Neural cell (in vitro differentiated cells): ENCODE measurements at regions not wholly inside any gene's neighbourhood (a gene's known extent, or its start where the extent isn't known, plus 50 kb on each side); places are given as distances from the start of the nearest gene placed in this dataset.

Experiments
- H2AFZ ChIP-seq: fragments of 200-600, 300-800 bp; sonication (generic), shearing (Covaris generic); 2 replicates; pipeline ENCODE4 v1.6.0; 2014; ENCODE audit warnings: low read depth, mild to moderate bottlenecking, antibody characterized with exemption, low read length, moderate library complexity
- H3F3A ChIP-seq: fragments of 200-600 bp; shearing (Covaris generic); 2 replicates; pipeline ENCODE4 v1.6.1; 2016; ENCODE audit warnings: mild to moderate bottlenecking, moderate library complexity, mixed read lengths, antibody characterized with exemption, low read length; ENCODE audit not compliant: insufficient read depth, poor library complexity, severe bottlenecking
- H3K27ac ChIP-seq: fragments of 200-600, 300-800 bp; sonication (generic), shearing (Covaris generic); 2 replicates; pipeline ENCODE4 v1.5.1; 2014; ENCODE audit warnings: mild to moderate bottlenecking, low read length, moderate library complexity
- H3K27me3 ChIP-seq: fragments of 300-800, 200-600 bp; sonication (generic), shearing (Covaris generic); 2 replicates; pipeline ENCODE4 v1.6.0; 2014; ENCODE audit warnings: mild to moderate bottlenecking, low read depth, low read length, moderate library complexity; ENCODE audit not compliant: insufficient read depth
- H3K36me3 ChIP-seq: fragments of 300-800, 200-600 bp; sonication (generic), shearing (Covaris generic); 2 replicates; pipeline ENCODE4 v1.5.1; 2014; ENCODE audit warnings: mild to moderate bottlenecking, antibody characterized with exemption, low read length, moderate library complexity; ENCODE audit not compliant: insufficient read depth
- H3K4me2 ChIP-seq: fragments of 300-800, 200-600 bp; sonication (generic), shearing (Covaris generic); 2 replicates; pipeline ENCODE4 v1.6.0; 2014; ENCODE audit warnings: mild to moderate bottlenecking, low read length
- H3K4me3 ChIP-seq: fragments of 300-800, 200-600 bp; sonication (generic), shearing (Covaris generic); 2 replicates; pipeline ENCODE4 v1.5.1; 2014; ENCODE audit warnings: mild to moderate bottlenecking, low read length, moderate library complexity
- H3K79me2 ChIP-seq: fragments of 200-600 bp; shearing (Covaris generic); replicated peaks from 2 replicates; pipeline ENCODE4 v1.6.0; 2014; ENCODE audit warnings: mild to moderate bottlenecking, low read length, moderate library complexity; ENCODE audit not compliant: insufficient read depth
- H3K9ac ChIP-seq: fragments of 300-800, 200-600 bp; sonication (generic), shearing (Covaris generic); 2 replicates; pipeline ENCODE4 v1.6.1; 2016; ENCODE audit warnings: mild to moderate bottlenecking, low read length, mixed read lengths
- H3K9me2 ChIP-seq: fragments of 200-600 bp; shearing (Covaris generic); 2 replicates; pipeline ENCODE4 v1.6.1; 2016; ENCODE audit warnings: mild to moderate bottlenecking, low read length, mixed read lengths; ENCODE audit not compliant: insufficient read depth
- H3K9me3 ChIP-seq: fragments of 200-600, 300-800 bp; sonication (generic), shearing (Covaris generic); 2 replicates; pipeline ENCODE4 v1.6.1; 2016; ENCODE audit warnings: mild to moderate bottlenecking, mixed run types, low read length, moderate library complexity, mixed read lengths
- H4K20me1 ChIP-seq: fragments of 200-600 bp; shearing (Covaris generic); 2 replicates; pipeline ENCODE4 v1.6.1; 2016; ENCODE audit warnings: mild to moderate bottlenecking, mixed run types; ENCODE audit not compliant: insufficient read depth
- EP300 ChIP-seq: fragments of 450-650 bp; conservative IDR thresholded peaks from 2 replicates; pipeline ENCODE4 v1.6.1; 2014; ENCODE audit warnings: antibody characterized with exemption, mild to moderate bottlenecking, moderate library complexity; ENCODE audit not compliant: poor library complexity, severe bottlenecking
- EZH2 ChIP-seq: fragments of 200-600, 300-800 bp; shearing (Covaris generic), sonication (generic); IDR thresholded peaks from 2 replicates; pipeline ENCODE4 v1.6.1; 2014; ENCODE audit warnings: antibody characterized with exemption, low read length, borderline replicate concordance, mild to moderate bottlenecking; ENCODE audit not compliant: insufficient read depth, poor library complexity, severe bottlenecking
- MXI1 ChIP-seq: fragments of 450-650 bp; conservative IDR thresholded peaks from 2 replicates; pipeline ENCODE4 v1.6.1; 2014; ENCODE audit warnings: antibody characterized with exemption, mild to moderate bottlenecking; ENCODE audit not compliant: poor library complexity, severe bottlenecking
- POLR2AphosphoS5 ChIP-seq: IDR thresholded peaks from 2 replicates; pipeline ENCODE4 v1.6.1; 2012
- RAD21 ChIP-seq: fragments of 450-650 bp; conservative IDR thresholded peaks from 2 replicates; pipeline ENCODE4 v1.6.1; 2014; ENCODE audit warnings: antibody characterized with exemption, mild to moderate bottlenecking, moderate library complexity
- REST ChIP-seq: IDR thresholded peaks from 2 replicates; pipeline ENCODE4 v1.6.1; 2012; ENCODE audit warnings: borderline replicate concordance
- SMC3 ChIP-seq: fragments of 450-650 bp; conservative IDR thresholded peaks from 2 replicates; pipeline ENCODE4 v1.6.1; 2014; ENCODE audit warnings: antibody characterized with exemption, mild to moderate bottlenecking, moderate library complexity; ENCODE audit not compliant: poor library complexity
- TAF1 ChIP-seq: IDR thresholded peaks from 2 replicates; pipeline ENCODE4 v1.6.1; 2012; ENCODE audit warnings: low read depth
- TF ChIP-seq, protein P1 (sequence below): fragments of 450-650 bp; IDR thresholded peaks from 2 replicates; pipeline ENCODE4 v1.5.1; 2014; ENCODE audit warnings: antibody characterized with exemption, mild to moderate bottlenecking, moderate library complexity; ENCODE audit not compliant: poor library complexity, severe bottlenecking

DNA sequence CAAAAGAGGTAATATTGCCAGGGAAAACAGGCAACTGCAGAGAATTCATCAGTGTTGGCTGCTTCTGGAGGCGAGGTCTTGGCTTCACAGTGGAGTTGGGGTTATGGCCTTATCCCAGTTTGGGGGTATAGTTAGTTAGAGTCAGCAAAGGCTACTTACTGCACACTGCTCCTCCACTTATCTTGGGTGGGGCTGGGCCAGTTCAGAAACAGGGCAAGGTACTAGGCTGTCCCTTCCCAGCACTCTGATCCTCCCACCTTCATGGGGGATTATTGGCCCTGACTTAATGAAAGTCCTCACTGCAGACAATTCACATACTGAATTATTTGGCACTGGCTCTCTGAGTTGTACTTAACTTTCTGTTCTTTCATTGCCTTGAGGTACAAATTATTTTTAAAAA lies 189.6 kb downstream of the NRIP1 start:
- H3K9me2 ChIP-seq: no peaks in the 10 kb centered on the region
- no peak overlapping the region for H3K4me3 ChIP-seq
- H3K27me3 ChIP-seq: no peaks in the 10 kb centered on the region
- H3K4me2 ChIP-seq: no peak overlapping the region
- H3K36me3 ChIP-seq: no peaks in the 10 kb centered on the region
- H3K9me3 ChIP-seq: no peaks in the 10 kb centered on the region
- no peak overlapping the region for H2AFZ ChIP-seq
- no peak overlapping the region for H3K9ac ChIP-seq
- no peak overlapping the region for H3K27ac ChIP-seq
- TF ChIP-seq REST: no peak
- TF ChIP-seq MXI1: no peak
- TF ChIP-seq, protein P1, sequence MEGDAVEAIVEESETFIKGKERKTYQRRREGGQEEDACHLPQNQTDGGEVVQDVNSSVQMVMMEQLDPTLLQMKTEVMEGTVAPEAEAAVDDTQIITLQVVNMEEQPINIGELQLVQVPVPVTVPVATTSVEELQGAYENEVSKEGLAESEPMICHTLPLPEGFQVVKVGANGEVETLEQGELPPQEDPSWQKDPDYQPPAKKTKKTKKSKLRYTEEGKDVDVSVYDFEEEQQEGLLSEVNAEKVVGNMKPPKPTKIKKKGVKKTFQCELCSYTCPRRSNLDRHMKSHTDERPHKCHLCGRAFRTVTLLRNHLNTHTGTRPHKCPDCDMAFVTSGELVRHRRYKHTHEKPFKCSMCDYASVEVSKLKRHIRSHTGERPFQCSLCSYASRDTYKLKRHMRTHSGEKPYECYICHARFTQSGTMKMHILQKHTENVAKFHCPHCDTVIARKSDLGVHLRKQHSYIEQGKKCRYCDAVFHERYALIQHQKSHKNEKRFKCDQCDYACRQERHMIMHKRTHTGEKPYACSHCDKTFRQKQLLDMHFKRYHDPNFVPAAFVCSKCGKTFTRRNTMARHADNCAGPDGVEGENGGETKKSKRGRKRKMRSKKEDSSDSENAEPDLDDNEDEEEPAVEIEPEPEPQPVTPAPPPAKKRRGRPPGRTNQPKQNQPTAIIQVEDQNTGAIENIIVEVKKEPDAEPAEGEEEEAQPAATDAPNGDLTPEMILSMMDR: no peak
- TF ChIP-seq EP300: no peak
- no peak for TF ChIP-seq SMC3
- TF ChIP-seq TAF1: no peak
- TF ChIP-seq POLR2AphosphoS5: no peak
- TF ChIP-seq EZH2: no peak
- TF ChIP-seq RAD21: no peak
- H4K20me1 ChIP-seq: no peaks in the 10 kb centered on the region
- no peaks in the 10 kb centered on the region for H3K79me2 ChIP-seq
- H3F3A ChIP-seq: no peaks in the 10 kb centered on the region

GRCh38 chr21:14874379-14874778 lies 190.4 kb downstream of the NRIP1 start:
- Histone ChIP-seq H3K27ac (no peak overlapping the region), H3K27me3 (no peaks in the 10 kb centered on the region), H3F3A (no peaks in the 10 kb centered on the region), H3K9ac (no peak overlapping the region), H3K9me2 (no peaks in the 10 kb centered on the region), H3K36me3 (no peaks in the 10 kb centered on the region), H4K20me1 (no peaks in the 10 kb centered on the region), H2AFZ (no peak overlapping the region), H3K4me3 (no peak overlapping the region), H3K4me2 (no peak overlapping the region), H3K79me2 (no peaks in the 10 kb centered on the region), H3K9me3 (no peaks in the 10 kb centered on the region)
- TF ChIP-seq POLR2AphosphoS5 (no peak), SMC3 (no peak)
- TF ChIP-seq, protein P1: no peak
